NCI-H82 (cell line): ENCODE measurements at regions not wholly inside any gene's neighbourhood (a gene's known extent, or its start where the extent isn't known, plus 50 kb on each side); places are given as distances from the start of the nearest gene placed in this dataset.

Experiments
- DNase-seq: peaks from one replicate; lab custom pipeline; 2025; lab: John Stamatoyannopoulos, UW

GRCh38 chr15:69627548-69628158 is 175.0 kb downstream of the RPLP1 start:
- no peak for DNase-seq

GRCh38 chr15:69628256-69629093 is 175.9 kb downstream of the RPLP1 start:
- no peak for DNase-seq

GRCh38 chr15:69629631-69630161 is 177.1 kb downstream of the RPLP1 start:
- no peak for DNase-seq

GRCh38 chr15:69631005-69631404 is 178.4 kb downstream of the RPLP1 start:
- DNase-seq = no peak

- DNase-seq = peak; percentile 16
Measured at GRCh38 chr15:69631978-69632377, 179.4 kb downstream of the RPLP1 start.

- DNase-seq = no peak
Measured at GRCh38 chr15:69634860-69635259, 182.2 kb downstream of the RPLP1 start.

GRCh38 chr15:69636169-69636915 is 183.7 kb downstream of the RPLP1 start:
- no peak for DNase-seq

GRCh38 chr15:69637818-69638217 is 185.2 kb downstream of the RPLP1 start:
- DNase-seq = no peak

GRCh38 chr15:69643476-69643875 is 190.9 kb downstream of the RPLP1 start:
- DNase-seq = no peak

GRCh38 chr15:69643971-69644370 is 191.4 kb downstream of the RPLP1 start:
- DNase-seq = no peak

- DNase-seq = no peak
Measured at GRCh38 chr15:69644876-69645275, 192.3 kb downstream of the RPLP1 start.

- DNase-seq = no peak
Measured at GRCh38 chr15:69647142-69647513, 194.5 kb downstream of the RPLP1 start.

GRCh38 chr15:69648212-69648611 is 195.6 kb downstream of the RPLP1 start:
- DNase-seq = peak; percentile 94

- no peak for DNase-seq
Measured at GRCh38 chr15:69648775-69649735, 196.4 kb downstream of the RPLP1 start.

- DNase-seq = no peak
Measured at GRCh38 chr15:69652293-69652692, 199.7 kb downstream of the RPLP1 start.

GRCh38 chr15:69652751-69653305 is 200.2 kb downstream of the RPLP1 start:
- no peak for DNase-seq

GRCh38 chr15:69653306-69653705 is 200.7 kb downstream of the RPLP1 start:
- DNase-seq = no peak

GRCh38 chr15:69653846-69654245 is 201.2 kb downstream of the RPLP1 start:
- DNase-seq = no peak

GRCh38 chr15:69656271-69657030 is 203.8 kb downstream of the RPLP1 start:
- DNase-seq = no peak

GRCh38 chr15:69657626-69658025 is 205.0 kb downstream of the RPLP1 start:
- no peak for DNase-seq
